Adrenal gland (tissue), 9 donors: ENCODE measurements at regions not wholly inside any gene's neighbourhood (a gene's known extent, or its start where the extent isn't known, plus 50 kb on each side); places are given as distances from the start of the nearest gene placed in this dataset.

Experiments used
- DNase-seq, 7 donors: peaks; one replicate each; pipeline ENCODE4 v3.0.0-alpha.2; 2019 to 2020
- H3K27ac ChIP-seq, 5 donors: fragments of 200-600 bp; sonication (generic) in 4 of 5; 1 replicate in 3 of 5; 2 replicates in 2 of 5; pipeline versions ENCODE4 v1.5.1 to v1.8.0; 2016 to 2020; ENCODE audit warnings: mild to moderate bottlenecking in 1 of 5
- H3K27me3 ChIP-seq: fragments of 200-600 bp; 2 replicates; pipeline ENCODE4 v1.8.0; 2021
- H3K36me3 ChIP-seq, 2 donors: fragments of 200-600 bp; replicated peaks in 1 of 2; 1 replicate in 1 of 2; 2 replicates in 1 of 2; pipeline versions ENCODE4 v1.5.1 to v1.8.0; 2018 to 2022
- H3K4me1 ChIP-seq, 2 donors: fragments of 200-600 bp; replicated peaks in 1 of 2; 1 replicate in 1 of 2; 2 replicates in 1 of 2; pipeline versions ENCODE4 v1.5.1 to v1.8.0; 2018 to 2021
- H3K4me3 ChIP-seq, 4 donors: fragments of 200-600 bp; sonication (generic) in 3 of 4; one replicate each; pipeline ENCODE4 v1.5.1; 2016 to 2018
- H3K9me3 ChIP-seq, 3 donors: fragments of 200-600 bp; sonication (generic) in 1 of 3; replicated peaks in 1 of 3; 1 replicate in 2 of 3; 2 replicates in 1 of 3; pipeline versions ENCODE4 v1.5.1 to v1.8.0; 2016 to 2021
- POLR2A ChIP-seq, 2 donors: fragments of 450-650 bp; IDR thresholded peaks; one replicate each; pipeline ENCODE4 v1.6.1; 2017; ENCODE audit warnings: antibody characterized with exemption in 2 of 2, mild to moderate bottlenecking in 2 of 2, moderate library complexity in 1 of 2
- WGBS, 4 donors: extraction: QIAGEN DNeasy Blood & Tissue Kit in 2 of 4; methylation state at CpG; one replicate each; pipeline versions ENCODE4 v1.1.5 to v1.1.7; 2013 to 2017; 5-methylcytosine and 5-hydroxymethylcytosine counted together
- intact Hi-C, 2 donors: fragments of 100-400 bp; cut with DNase I; formaldehyde crosslinking; loops; one replicate each; pipeline versions ENCODE4 v1.14.1 to v1.15.0; 2022 to 2023
- TF ChIP-seq, protein P1 (sequence below), 6 experiments: fragments of 450-650 bp in 4 of 6; fragments of 200-600 bp in 2 of 6; sonication (generic) in 1 of 6; IDR thresholded peaks; 1 replicate in 5 of 6; 2 replicates in 1 of 6; pipeline versions ENCODE4 v1.5.1 to v1.8.0; 2016 to 2021; ENCODE audit warnings: antibody characterized with exemption in 6 of 6, mild to moderate bottlenecking in 2 of 6, moderate library complexity in 1 of 6
- donor health status: healthy with polysubstance abuse.
- donor health status: Bipolar disorder and iron deficiency.
- donor health status: DM: yes; HTN: yes; CAD: no.
- donor health status: DM: no; HTN: no; CAD: no.
- donor health status: DM: no; HTN: no; CAD: no.

DNA sequence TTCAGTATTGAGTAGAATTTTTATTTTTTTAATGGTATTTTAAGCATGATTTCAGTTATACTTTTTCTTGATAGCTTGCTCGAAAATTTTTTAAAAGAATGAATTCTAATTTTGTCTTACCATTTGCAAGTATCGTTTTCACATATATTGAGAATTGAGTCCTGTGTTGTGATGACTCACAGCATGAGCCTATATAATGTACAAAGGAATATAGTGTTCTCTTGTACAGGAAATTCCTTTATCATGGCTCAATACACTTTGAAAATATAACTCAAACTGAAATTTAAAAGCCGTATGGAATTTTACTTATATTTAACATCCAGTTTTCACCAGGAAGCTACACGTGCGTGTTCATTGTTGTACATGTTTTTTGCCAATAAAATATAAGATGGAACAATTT is 161.1 kb upstream of the TMTC4 start:
- Histone ChIP-seq H3K27me3 (no peaks in the 10 kb centered on the region), H3K27ac (no peak overlapping the region), H3K4me3 (no peak overlapping the region), H3K9me3 (no peaks in the 10 kb centered on the region), H3K4me1 (no peaks in the 10 kb centered on the region), H3K36me3 (no peaks in the 10 kb centered on the region)
- TF ChIP-seq, protein P1, sequence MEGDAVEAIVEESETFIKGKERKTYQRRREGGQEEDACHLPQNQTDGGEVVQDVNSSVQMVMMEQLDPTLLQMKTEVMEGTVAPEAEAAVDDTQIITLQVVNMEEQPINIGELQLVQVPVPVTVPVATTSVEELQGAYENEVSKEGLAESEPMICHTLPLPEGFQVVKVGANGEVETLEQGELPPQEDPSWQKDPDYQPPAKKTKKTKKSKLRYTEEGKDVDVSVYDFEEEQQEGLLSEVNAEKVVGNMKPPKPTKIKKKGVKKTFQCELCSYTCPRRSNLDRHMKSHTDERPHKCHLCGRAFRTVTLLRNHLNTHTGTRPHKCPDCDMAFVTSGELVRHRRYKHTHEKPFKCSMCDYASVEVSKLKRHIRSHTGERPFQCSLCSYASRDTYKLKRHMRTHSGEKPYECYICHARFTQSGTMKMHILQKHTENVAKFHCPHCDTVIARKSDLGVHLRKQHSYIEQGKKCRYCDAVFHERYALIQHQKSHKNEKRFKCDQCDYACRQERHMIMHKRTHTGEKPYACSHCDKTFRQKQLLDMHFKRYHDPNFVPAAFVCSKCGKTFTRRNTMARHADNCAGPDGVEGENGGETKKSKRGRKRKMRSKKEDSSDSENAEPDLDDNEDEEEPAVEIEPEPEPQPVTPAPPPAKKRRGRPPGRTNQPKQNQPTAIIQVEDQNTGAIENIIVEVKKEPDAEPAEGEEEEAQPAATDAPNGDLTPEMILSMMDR (IDR thresholded peaks at IDR 0.05): no peak
- no peak for TF ChIP-seq POLR2A (IDR thresholded peaks at IDR 0.05)
- 84 to 90% (median 88%) methylated on average over 5 of the region's 5 CpGs for WGBS, 4 donors
- no peak for DNase-seq
- intact Hi-C loops: no loop called here

DNA sequence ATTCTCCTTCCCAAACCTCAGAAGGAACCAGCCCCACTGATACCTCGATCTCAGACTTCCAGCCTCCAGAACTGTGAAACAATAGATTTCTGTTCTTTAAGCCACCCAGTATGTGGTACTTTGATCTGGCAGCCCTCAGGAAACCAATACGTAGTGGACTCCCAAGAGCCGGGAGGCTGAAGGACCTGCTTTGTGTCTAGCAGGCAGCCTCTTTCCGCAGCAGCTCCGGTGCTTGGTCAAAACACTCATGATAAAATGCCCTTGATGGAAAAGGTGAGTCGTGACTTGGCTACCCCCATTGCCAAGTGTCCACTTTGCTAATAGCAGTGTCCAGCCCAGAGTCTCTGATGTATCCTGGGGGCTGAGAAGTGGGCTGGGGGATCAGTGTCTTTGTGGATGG is 158.8 kb upstream of the TMTC4 start:
- intact Hi-C loops: no loop called here
- no peak for DNase-seq
- no peaks in the 10 kb centered on the region for H3K27me3 ChIP-seq
- no peak for TF ChIP-seq POLR2A (IDR thresholded peaks at IDR 0.05)
- TF ChIP-seq, protein P1 (IDR thresholded peaks at IDR 0.05): no peak
- no peaks in the 10 kb centered on the region for H3K36me3 ChIP-seq
- no peak overlapping the region for H3K27ac ChIP-seq
- no peak overlapping the region for H3K4me3 ChIP-seq
- H3K4me1 ChIP-seq: no peaks in the 10 kb centered on the region
- no peaks in the 10 kb centered on the region for H3K9me3 ChIP-seq
- 78 to 82% (median 80%) methylated on average over 6 of the region's 6 CpGs for WGBS, 4 donors

DNA sequence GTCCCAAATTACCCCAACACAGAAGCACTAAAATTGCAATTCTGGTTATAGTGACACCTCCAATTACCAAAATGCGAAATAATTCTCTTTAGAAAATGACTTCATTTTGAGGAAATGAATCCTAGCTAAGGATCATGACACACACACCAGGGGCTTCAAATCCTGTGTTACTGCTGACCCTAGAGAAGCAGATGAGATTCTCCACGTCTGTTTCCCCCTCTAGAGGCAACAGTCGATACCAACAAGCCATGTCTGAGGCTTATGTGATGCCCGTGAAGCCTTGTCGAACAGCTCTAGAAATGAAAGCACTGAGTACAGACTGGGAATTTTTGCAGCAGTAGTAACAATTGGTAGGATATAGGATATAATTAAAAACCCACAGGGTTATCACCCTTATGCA is 153.6 kb upstream of the TMTC4 start:
- H3K27ac ChIP-seq: no peak overlapping the region
- intact Hi-C loops: no loop called here
- no peak for DNase-seq
- no peak for TF ChIP-seq POLR2A (IDR thresholded peaks at IDR 0.05)
- TF ChIP-seq, protein P1 (IDR thresholded peaks at IDR 0.05): no peak
- WGBS, 4 donors: 30 to 39% (median 34%) methylated on average over 5 of the region's 5 CpGs
- H3K27me3 ChIP-seq: no peaks in the 10 kb centered on the region
- no peaks in the 10 kb centered on the region for H3K4me1 ChIP-seq
- H3K36me3 ChIP-seq: no peaks in the 10 kb centered on the region
- no peaks in the 10 kb centered on the region for H3K9me3 ChIP-seq
- H3K4me3 ChIP-seq: no peak overlapping the region

DNA sequence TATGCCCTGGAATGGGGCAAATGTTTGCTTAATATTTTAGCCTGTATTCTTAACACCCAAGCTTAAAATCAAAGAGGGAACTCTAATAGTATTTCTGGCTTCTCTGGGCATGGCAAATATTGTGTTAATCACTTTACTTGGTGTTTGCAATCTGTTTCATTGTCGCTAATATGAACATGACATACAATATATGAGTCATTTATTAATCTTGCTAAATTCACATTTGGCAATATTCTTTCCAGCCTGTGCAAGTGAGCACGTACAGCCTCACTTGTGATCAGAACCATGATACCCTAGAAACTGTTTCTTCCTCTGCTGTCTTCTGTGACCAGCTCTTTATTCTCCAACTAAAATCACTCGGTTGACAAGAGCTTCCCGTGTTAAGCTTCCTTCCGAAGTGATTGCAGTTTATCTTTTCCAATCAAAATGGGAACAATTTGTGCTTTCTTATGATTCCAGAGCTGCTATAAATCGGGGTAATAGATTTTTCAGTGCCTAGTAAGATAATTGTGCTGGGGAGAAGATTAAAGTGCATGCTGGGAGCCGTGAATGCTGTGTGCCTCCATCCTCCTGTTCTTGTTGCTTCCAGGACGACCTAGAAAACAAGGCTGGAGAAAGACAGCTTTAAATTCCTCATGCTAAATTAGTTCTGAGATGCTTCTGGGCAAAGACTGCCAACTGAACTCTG is 153.0 kb upstream of the TMTC4 start:
- no peak overlapping the region for H3K4me3 ChIP-seq
- H3K36me3 ChIP-seq: no peaks in the 10 kb centered on the region
- H3K27ac ChIP-seq: no peak overlapping the region
- WGBS, 4 donors: 45 to 53% (median 50%) methylated on average over 8 of the region's 8 CpGs
- DNase-seq: no peak
- no peaks in the 10 kb centered on the region for H3K27me3 ChIP-seq
- H3K9me3 ChIP-seq: no peaks in the 10 kb centered on the region
- H3K4me1 ChIP-seq: no peaks in the 10 kb centered on the region
- TF ChIP-seq, protein P1 (IDR thresholded peaks at IDR 0.05): no peak
- no peak for TF ChIP-seq POLR2A (IDR thresholded peaks at IDR 0.05)
- intact Hi-C loops: no loop called here
